Body of pancreas (tissue), 4 donors: ENCODE measurements at regions not wholly inside any gene's neighbourhood (a gene's known extent, or its start where the extent isn't known, plus 50 kb on each side); places are given as distances from the start of the nearest gene placed in this dataset.

ENCODE experiments used
- CTCF ChIP-seq, 7 experiments: fragments of 450-650 bp in 4 of 7; fragments of 200-600 bp in 3 of 7; sonication (generic) in 3 of 7; IDR thresholded peaks; one replicate each; pipeline ENCODE4 v1.5.1; 2016 to 2019; ENCODE audit warnings: antibody characterized with exemption in 7 of 7
- POLR2A ChIP-seq, 3 donors: fragments of 450-650 bp; IDR thresholded peaks; one replicate each; pipeline ENCODE4 v1.6.1; 2016; ENCODE audit warnings: antibody characterized with exemption in 3 of 3, mild to moderate bottlenecking in 2 of 3

GRCh38 chr3:102036017-102036416 lies 186.7 kb downstream of the NFKBIZ start:
- no peak for TF ChIP-seq CTCF (IDR thresholded peaks at IDR 0.05)
- no peak for TF ChIP-seq POLR2A (IDR thresholded peaks at IDR 0.05)
